ENCODE measurements at regions not wholly inside any gene's neighbourhood (a gene's known extent, or its start where the extent isn't known, plus 50 kb on each side); places are given as distances from the start of the nearest gene placed in this dataset.

DNA sequence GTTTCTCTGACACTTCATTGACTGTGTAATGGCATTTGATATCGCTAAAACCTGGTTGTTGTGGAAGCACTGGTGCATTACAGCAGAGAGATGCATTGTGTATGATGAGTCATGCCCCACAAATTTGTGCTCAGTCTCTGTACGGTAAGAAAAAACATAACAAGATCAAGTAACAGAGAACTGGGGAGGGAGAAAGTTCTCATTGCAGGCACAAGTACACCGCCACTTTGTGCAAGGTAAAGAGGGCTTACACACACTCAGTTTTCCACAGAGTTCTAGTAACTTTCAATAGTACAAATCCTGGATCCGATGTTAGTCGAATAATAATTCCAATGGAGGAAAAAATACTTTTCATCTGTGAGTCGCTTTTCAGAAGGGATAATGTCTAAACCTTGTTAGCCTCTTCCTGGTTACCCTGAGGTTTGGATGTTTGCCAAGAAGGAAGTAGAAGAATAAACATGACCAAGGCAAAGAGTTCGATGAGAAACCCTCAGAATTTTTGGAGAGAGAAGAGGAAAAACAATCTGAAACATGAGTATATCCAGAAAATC lies 512.5 kb upstream of the SLIT2 start:
- no peak for DNase-seq
- TF ChIP-seq, protein P1, sequence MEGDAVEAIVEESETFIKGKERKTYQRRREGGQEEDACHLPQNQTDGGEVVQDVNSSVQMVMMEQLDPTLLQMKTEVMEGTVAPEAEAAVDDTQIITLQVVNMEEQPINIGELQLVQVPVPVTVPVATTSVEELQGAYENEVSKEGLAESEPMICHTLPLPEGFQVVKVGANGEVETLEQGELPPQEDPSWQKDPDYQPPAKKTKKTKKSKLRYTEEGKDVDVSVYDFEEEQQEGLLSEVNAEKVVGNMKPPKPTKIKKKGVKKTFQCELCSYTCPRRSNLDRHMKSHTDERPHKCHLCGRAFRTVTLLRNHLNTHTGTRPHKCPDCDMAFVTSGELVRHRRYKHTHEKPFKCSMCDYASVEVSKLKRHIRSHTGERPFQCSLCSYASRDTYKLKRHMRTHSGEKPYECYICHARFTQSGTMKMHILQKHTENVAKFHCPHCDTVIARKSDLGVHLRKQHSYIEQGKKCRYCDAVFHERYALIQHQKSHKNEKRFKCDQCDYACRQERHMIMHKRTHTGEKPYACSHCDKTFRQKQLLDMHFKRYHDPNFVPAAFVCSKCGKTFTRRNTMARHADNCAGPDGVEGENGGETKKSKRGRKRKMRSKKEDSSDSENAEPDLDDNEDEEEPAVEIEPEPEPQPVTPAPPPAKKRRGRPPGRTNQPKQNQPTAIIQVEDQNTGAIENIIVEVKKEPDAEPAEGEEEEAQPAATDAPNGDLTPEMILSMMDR (IDR thresholded peaks at IDR 0.05 in 8 of 11, conservative IDR thresholded peaks at IDR 0.05 in 3 of 11) = no peak
- TF ChIP-seq POLR2AphosphoS5 (IDR thresholded peaks at IDR 0.05) (no peak), POLR2A (IDR thresholded peaks at IDR 0.05) (no peak)

DNA sequence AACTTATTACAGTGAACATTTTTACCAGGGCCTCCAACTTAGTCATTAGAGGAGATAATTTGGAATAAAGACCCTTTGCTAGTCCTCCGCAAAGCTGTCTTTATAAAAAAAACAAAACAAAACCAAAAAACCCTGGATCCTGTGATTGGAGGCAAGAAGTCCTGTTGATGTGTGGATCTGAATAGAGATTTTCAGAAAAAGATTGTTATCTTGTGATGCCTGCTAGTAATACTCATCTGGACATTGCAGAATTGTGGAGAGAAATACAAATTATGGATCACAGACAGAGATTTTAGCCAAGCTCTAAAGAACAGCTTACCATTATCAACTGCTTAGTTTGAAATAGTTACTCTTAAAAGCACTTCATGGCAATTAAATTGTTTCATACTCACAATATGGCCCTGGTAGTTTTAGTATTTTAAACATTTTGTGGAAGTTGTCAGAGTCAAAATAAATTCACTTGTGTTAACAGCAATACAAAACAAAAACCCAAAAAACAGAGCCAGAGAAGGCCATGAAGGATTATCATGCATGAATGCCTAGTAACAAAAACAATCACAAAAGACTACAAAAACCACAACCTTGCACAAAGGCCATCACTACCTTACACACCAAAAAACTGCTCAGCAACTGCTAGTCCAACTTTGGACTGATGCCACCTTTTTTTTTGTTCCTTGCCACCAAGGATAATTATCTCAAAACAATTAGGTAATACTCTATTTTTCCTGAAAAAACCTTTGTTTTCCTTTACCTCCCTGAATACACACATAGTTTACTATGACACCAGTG lies 514.5 kb upstream of the SLIT2 start:
- Histone ChIP-seq H3K27ac (no peak overlapping the region), H3K27me3 (replicated peaks in 1 of 7) (no peaks in the 10 kb centered on the region), H3K4me3 (no peak overlapping the region), H3K36me3 (no peaks in the 10 kb centered on the region), H3K4me1 (peaks cover 0 to 10% (median 0%) of the 10 kb centered on the region in 6 donors), H3K9me3 (peaks cover 0 to 11% (median 3%) of the 10 kb centered on the region in 8 donors)
- TF ChIP-seq, protein P1 (IDR thresholded peaks at IDR 0.05 in 8 of 11, conservative IDR thresholded peaks at IDR 0.05 in 3 of 11) = no peak
- TF ChIP-seq POLR2AphosphoS5 (IDR thresholded peaks at IDR 0.05) (no peak), POLR2A (IDR thresholded peaks at IDR 0.05) (no peak)
- intact Hi-C loops (cut with DNase I; ENCODE audit: low total_unique reads) = no loop called here
- DNase-seq = no peak
- 91 to 98% (median 98%) methylated on average over 1 of the region's 1 CpG for WGBS, 5 donors

More for the DNA sequence above, 512.5 kb upstream of the SLIT2 start:
- Histone ChIP-seq H3K27me3 (replicated peaks in 1 of 7) (no peaks in the 10 kb centered on the region), H3K4me1 (peaks cover 0 to 10% (median 0%) of the 10 kb centered on the region in 6 donors), H3K36me3 (no peaks in the 10 kb centered on the region), H3K9me3 (peaks cover 0 to 9% (median 2%) of the 10 kb centered on the region in 8 donors), H3K4me3 (no peak overlapping the region), H3K27ac (peak overlapping the region in 1 of 8 donors; percentile 14)
- 39 to 51% (median 44%) methylated on average over 7 of the region's 7 CpGs for WGBS, 5 donors
- intact Hi-C loops (cut with DNase I; ENCODE audit: low total_unique reads) = no loop called here

DNA sequence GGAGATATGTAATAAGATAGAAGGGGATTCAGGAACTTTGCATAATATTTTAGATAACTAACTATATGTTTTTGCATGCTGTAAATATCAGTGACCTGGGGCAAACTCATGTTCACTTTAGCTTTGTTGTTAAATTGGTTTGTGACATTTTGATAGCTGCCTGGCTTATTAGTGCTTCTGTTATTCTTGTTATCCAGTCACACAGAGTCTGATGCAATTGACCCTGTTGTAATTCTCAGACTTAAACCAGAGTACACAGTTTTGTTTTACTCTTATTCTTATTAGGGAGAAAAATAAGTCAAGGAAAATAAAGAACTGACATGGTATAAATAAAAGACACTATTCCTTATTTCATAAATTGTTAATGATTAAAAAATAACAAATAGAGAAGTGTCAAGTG lies 516.7 kb upstream of the SLIT2 start:
- intact Hi-C loops (cut with DNase I; ENCODE audit: low total_unique reads) = no loop called here

More for the DNA sequence above, 516.7 kb upstream of the SLIT2 start:
- Histone ChIP-seq H3K27ac (no peak overlapping the region), H3K9me3 (peaks cover 0 to 15% (median 7%) of the 10 kb centered on the region in 8 donors), H3K27me3 (replicated peaks in 1 of 7) (no peaks in the 10 kb centered on the region), H3K4me1 (peaks cover 0 to 10% (median 6%) of the 10 kb centered on the region in 6 donors), H3K4me3 (no peak overlapping the region), H3K36me3 (no peaks in the 10 kb centered on the region)
- no peak for DNase-seq
- TF ChIP-seq POLR2A (IDR thresholded peaks at IDR 0.05) = no peak
- TF ChIP-seq, protein P1 (IDR thresholded peaks at IDR 0.05 in 8 of 11, conservative IDR thresholded peaks at IDR 0.05 in 3 of 11) = no peak
- no peak for TF ChIP-seq POLR2AphosphoS5 (IDR thresholded peaks at IDR 0.05)
